Stimulated activated CD4-positive, alpha-beta T cell treated with anti-CD3 and anti-CD28 coated beads, Interleukin-15, amount 100 ng/mL, for 24 hours (primary cell): ENCODE measurements at regions not wholly inside any gene's neighbourhood (a gene's known extent, or its start where the extent isn't known, plus 50 kb on each side); places are given as distances from the start of the nearest gene placed in this dataset.

ENCODE experiments used
- DNase-seq: peaks from one replicate; pipeline ENCODE4 v3.0.0-alpha.2; 2020

- no peak for DNase-seq
Measured at GRCh38 chr2:120854014-120854620, 118.4 kb downstream of the GLI2 start.

GRCh38 chr2:120854766-120855530, 119.3 kb downstream of the GLI2 start:
- no peak for DNase-seq

GRCh38 chr2:120855855-120856405, 120.3 kb downstream of the GLI2 start:
- no peak for DNase-seq

DNA sequence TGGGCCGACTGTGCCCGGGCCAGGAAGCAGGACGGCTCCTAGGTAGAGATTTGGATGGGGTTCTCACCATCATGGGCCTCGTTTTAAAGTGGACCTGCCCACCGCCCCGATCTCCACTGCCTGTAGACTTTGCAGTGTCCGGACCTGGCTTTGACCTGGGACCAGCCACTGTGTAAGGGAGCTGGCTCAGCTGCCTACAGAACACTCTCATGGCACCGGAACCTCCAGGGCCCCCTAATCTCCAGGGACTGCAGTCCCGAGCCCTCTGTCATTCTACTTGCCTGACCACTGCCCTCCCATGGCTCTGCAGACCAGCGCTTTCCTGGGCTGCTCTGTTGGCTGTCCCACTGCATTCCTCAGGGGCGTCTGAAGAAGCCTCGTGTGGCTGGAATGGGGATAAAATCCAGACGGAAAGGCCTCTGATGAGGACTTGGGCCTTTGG, 120.8 kb downstream of the GLI2 start:
- DNase-seq, result no peak

GRCh38 chr2:120857422-120857821, 121.8 kb downstream of the GLI2 start:
- DNase-seq, result no peak

DNA sequence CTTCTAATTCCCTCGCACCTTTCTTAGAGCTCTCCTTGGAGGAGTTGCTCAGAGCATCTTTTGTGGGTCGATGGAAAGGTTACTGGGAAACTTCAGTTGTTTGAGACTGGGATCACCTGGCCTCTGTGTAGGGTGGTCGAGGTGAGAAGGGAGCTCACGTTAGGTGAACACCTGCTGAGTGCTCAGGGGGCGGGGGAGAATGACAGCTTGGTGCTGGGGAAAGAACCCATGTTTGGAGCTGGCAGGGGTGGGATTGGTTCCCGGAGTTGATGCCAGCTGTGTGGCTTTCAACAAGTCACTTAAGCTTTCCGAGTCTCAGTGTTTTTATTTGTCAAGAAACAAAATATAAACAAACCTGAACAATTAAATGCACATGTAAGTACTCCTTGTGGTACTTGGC, 122.3 kb downstream of the GLI2 start:
- DNase-seq, result no peak

GRCh38 chr2:120858361-120859106, 122.9 kb downstream of the GLI2 start:
- no peak for DNase-seq

GRCh38 chr2:120859128-120859527, 123.5 kb downstream of the GLI2 start:
- DNase-seq, result no peak

- DNase-seq, result no peak
Measured at GRCh38 chr2:120859814-120860578, 124.3 kb downstream of the GLI2 start.

DNA sequence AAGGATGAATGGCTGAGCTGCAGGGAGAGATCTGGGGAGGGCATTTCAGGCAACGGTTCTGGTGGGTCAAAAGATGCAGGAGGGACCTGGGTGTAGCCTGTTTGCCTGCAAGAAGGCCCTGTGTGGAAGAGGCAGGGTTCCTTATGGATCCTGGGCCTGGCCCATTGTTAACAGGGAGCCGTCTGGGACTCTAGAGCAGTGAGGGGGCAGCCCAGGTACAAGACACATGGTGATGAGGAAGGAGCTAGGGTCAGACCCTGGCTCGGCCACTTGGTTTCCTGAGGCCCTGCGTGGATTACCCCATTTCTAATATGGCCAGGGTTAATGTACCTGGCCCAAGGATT, 124.9 kb downstream of the GLI2 start:
- DNase-seq, result no peak

DNA sequence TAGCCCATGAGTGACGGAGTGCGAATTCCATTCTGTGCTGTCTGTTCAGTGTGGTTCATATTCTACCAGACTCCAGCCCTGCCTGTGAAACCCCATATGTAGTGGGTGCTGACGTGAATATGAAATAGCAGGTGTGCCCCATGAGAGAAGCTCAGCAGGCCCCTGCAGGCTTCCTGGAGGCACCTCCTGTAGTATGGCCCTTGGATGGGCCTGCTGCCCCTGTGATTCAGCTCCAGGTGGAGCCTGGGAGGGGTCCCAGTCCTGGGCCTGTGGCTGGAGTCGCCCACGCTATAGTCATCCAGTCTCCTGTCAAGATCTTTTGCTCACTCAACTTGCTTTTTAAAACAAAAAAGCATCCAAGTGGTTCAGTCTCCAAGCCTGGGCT, 125.5 kb downstream of the GLI2 start:
- no peak for DNase-seq

DNA sequence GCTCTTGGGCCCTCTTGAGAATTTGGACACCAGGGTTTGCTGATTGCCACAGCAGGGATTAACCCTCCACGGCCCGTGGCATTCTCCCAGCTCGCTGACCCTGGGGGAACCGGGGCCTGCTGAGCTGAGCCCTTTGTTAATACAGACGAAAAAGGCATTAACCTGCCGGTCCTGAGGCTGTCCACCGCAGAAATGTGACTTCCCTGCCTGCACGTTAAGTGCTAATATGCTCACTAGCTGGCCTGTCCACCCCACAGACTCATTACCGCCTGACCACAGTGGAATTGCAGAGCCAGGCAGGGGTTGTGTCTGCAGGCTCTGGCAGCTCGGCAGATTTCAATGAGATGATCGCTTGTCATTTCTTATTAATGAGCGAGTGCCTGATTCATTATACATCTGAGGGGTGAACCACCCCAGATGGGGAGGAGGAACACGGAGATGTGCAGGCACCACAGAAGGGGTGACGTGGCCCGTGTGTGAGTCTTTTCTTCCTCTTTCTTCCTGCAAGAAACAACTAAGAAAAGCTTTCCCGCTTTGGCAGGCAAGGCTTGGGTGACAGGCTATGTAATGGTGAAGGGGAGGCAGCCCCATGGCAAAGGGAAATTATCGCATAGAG, 126.0 kb downstream of the GLI2 start:
- no peak for DNase-seq

DNA sequence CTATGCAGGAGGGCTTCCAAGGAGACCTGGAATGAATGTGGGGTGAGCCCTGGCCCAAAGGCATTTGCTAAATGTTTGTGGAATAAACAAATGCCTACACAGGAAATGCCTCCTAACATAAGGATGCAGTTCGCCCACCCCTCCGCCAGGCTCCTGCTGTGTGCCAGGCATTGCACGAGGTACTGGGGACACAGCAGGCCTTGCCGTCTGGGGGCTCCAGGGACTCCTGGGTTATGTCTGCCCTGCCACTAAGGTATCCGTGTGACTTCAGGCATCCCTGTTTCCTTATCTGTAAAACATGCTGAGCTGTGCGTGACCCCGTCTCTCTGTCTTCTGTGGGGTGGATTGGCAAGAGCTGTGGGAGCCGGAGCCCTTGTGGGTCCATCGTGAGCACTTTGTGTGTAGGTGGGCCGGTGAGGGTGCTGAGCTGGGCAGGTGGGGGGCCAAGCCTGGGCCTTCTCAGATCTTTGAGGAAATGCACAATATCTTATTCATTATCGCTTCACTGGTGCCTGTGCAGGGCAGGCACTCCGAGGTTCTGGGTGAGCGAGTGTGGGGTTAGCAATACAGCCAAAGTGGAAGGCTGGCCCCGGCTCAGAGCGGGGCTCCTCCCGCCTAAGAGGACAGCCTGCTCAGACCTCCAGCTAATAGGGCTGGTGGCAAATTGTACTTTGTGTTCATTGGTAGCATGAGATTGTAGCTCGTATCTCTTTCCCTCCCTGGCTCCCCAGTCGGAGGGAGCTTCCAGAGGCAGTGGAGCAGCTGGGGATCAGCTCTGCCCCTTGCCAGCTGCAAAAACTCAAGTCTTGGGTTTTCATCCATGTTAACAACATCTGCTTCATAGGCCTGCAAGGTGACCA, 126.8 kb downstream of the GLI2 start:
- DNase-seq, result no peak

GRCh38 chr2:120863146-120863545, 127.5 kb downstream of the GLI2 start:
- no peak for DNase-seq

DNA sequence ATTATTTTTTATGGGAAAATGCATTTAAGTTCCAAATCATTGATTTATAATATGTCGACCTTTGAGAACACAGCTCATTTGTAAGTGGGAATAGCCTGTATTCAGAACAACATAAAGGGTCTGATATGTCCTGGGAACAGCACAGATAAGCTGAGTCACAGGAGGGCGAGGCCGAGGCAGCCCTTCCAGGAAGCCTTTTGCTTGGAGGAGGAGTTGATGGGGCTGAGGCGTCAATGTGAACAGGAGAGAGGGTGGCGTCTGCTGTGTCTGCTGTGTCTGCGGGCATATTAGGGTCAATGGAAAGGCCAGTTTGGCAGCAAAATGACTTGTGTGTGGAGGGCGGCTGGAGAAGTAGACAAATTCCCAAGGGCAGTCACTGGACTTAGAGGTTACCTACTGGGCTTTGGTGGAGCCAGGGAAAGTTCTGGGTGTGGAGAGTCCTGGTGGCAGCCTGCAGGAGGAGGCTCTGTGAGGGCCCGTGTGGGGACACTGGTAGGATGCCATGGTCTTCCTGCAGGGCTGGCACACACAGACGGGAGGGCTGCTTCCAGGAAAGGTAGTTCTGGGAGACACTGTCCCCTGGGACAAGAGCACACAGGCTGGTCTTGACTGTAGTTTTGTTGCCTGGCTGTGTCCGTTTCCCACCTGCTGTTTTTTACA, 128.1 kb downstream of the GLI2 start:
- DNase-seq, result no peak

- DNase-seq, result no peak
Measured at GRCh38 chr2:120864981-120865380, 129.3 kb downstream of the GLI2 start.

- no peak for DNase-seq
Measured at GRCh38 chr2:120865656-120866055, 130.0 kb downstream of the GLI2 start.

DNA sequence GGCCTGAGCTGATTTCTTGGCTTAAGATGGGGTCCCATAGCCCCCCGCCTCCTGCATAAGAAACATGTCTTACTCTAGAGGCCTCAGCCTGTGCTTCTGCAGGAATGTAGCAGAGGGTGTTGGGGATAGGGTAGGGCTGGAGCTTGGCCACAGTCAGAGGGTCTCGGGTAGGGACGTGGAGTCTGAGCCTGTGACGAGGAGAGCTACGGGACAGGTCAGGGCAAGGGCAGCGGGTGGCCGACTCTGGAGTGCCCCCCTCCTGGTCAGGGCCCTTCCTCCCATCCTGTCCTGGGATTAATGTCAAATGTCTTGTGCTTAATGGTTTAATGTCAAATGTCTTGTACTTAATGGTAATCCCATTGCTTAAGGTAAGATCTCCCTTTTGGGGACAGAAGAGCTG, 130.4 kb downstream of the GLI2 start:
- DNase-seq, result no peak

GRCh38 chr2:120866483-120867140, 130.9 kb downstream of the GLI2 start:
- no peak for DNase-seq
